HepG2 (cell line): ENCODE measurements at regions not wholly inside any gene's neighbourhood (a gene's known extent, or its start where the extent isn't known, plus 50 kb on each side); places are given as distances from the start of the nearest gene placed in this dataset.

Source experiments
- ADNP ChIP-seq: sonication (generic); formaldehyde crosslinking; IDR thresholded peaks from 2 replicates; pipeline ENCODE4 v1.4.0; 2020; ENCODE audit warnings: missing genetic modification reagents
- CHD4 ChIP-seq: fragments of 200-600 bp; sonication (generic); IDR thresholded peaks from 2 replicates; pipeline ENCODE4 v1.7.0; 2017; ENCODE audit warnings: mild to moderate bottlenecking, low read length, borderline replicate concordance
- EHMT2 ChIP-seq: fragments of 200-600 bp; sonication (generic); IDR thresholded peaks from 2 replicates; pipeline ENCODE4 v1.7.0; 2017; ENCODE audit warnings: antibody characterized with exemption, low read depth, low read length, borderline replicate concordance
- FOXP4 ChIP-seq: sonication (generic); formaldehyde crosslinking; IDR thresholded peaks from 2 replicates; pipeline ENCODE4 v1.4.0; 2020; ENCODE audit warnings: missing genetic modification reagents
- KDM1A ChIP-seq: IDR thresholded peaks from 2 replicates; pipeline ENCODE4 v1.6.1; 2016; ENCODE audit warnings: missing compliant biosample characterization
- KLF6 ChIP-seq: IDR thresholded peaks from 2 replicates; pipeline ENCODE4 v1.8.0; 2016; ENCODE audit warnings: missing biosample characterization, missing genetic modification reagents
- MEF2D ChIP-seq: sonication (generic); formaldehyde crosslinking; IDR thresholded peaks from 2 replicates; pipeline ENCODE4 v1.5.1; 2020; ENCODE audit warnings: mild to moderate bottlenecking, missing genetic modification reagents
- MEIS1 ChIP-seq: sonication (generic); formaldehyde crosslinking; IDR thresholded peaks from 2 replicates; pipeline ENCODE4 v1.9.0; 2021; ENCODE audit warnings: mild to moderate bottlenecking, missing genetic modification reagents, moderate library complexity, borderline replicate concordance
- POLR2A ChIP-seq, 2 experiments: IDR thresholded peaks; 2 replicates each; pipeline ENCODE4 v1.6.1; 2011; ENCODE audit warnings: low read depth in 2 of 2, low read length in 2 of 2, mild to moderate bottlenecking in 1 of 2, moderate library complexity in 1 of 2; ENCODE audit not compliant: insufficient read depth in 1 of 2
- ZNF878 ChIP-seq: sonication (generic); formaldehyde crosslinking; IDR thresholded peaks from 2 replicates; pipeline ENCODE4 v1.8.1; 2023; ENCODE audit warnings: mild to moderate bottlenecking, missing genetic modification reagents, moderate library complexity
- TF ChIP-seq, protein P1 (sequence below): sonication (generic); formaldehyde crosslinking; IDR thresholded peaks from 2 replicates; pipeline ENCODE4 v1.5.0; 2020; ENCODE audit warnings: mild to moderate bottlenecking, missing genetic modification reagents, moderate library complexity
- TF ChIP-seq, protein P2 (sequence below), 2 experiments: IDR thresholded peaks; 2 replicates each; pipeline ENCODE4 v1.6.1; 2011 to 2012; ENCODE audit warnings: low read length in 2 of 2, borderline replicate concordance in 1 of 2, low read depth in 1 of 2, mild to moderate bottlenecking in 1 of 2, moderate library complexity in 1 of 2

- TF ChIP-seq MEIS1 (CRISPR knock-in tag) (no peak), ADNP (CRISPR knock-in tag) (no peak), FOXP4 (no peak), POLR2A (IDR thresholded peaks at IDR 0.05; ENCODE audit: insufficient read depth in 1 of 2, low read depth in 2 of 2, low read length in 2 of 2) (no peak), EHMT2 (no peak), CHD4 (no peak), MEF2D (CRISPR knock-in tag) (no peak), KDM1A (CRISPR knock-in tag) (no peak), KLF6 (CRISPR knock-in tag) (no peak), ZNF878 (no peak)
- TF ChIP-seq, protein P1, sequence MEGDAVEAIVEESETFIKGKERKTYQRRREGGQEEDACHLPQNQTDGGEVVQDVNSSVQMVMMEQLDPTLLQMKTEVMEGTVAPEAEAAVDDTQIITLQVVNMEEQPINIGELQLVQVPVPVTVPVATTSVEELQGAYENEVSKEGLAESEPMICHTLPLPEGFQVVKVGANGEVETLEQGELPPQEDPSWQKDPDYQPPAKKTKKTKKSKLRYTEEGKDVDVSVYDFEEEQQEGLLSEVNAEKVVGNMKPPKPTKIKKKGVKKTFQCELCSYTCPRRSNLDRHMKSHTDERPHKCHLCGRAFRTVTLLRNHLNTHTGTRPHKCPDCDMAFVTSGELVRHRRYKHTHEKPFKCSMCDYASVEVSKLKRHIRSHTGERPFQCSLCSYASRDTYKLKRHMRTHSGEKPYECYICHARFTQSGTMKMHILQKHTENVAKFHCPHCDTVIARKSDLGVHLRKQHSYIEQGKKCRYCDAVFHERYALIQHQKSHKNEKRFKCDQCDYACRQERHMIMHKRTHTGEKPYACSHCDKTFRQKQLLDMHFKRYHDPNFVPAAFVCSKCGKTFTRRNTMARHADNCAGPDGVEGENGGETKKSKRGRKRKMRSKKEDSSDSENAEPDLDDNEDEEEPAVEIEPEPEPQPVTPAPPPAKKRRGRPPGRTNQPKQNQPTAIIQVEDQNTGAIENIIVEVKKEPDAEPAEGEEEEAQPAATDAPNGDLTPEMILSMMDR, result no peak
- TF ChIP-seq, protein P2, sequence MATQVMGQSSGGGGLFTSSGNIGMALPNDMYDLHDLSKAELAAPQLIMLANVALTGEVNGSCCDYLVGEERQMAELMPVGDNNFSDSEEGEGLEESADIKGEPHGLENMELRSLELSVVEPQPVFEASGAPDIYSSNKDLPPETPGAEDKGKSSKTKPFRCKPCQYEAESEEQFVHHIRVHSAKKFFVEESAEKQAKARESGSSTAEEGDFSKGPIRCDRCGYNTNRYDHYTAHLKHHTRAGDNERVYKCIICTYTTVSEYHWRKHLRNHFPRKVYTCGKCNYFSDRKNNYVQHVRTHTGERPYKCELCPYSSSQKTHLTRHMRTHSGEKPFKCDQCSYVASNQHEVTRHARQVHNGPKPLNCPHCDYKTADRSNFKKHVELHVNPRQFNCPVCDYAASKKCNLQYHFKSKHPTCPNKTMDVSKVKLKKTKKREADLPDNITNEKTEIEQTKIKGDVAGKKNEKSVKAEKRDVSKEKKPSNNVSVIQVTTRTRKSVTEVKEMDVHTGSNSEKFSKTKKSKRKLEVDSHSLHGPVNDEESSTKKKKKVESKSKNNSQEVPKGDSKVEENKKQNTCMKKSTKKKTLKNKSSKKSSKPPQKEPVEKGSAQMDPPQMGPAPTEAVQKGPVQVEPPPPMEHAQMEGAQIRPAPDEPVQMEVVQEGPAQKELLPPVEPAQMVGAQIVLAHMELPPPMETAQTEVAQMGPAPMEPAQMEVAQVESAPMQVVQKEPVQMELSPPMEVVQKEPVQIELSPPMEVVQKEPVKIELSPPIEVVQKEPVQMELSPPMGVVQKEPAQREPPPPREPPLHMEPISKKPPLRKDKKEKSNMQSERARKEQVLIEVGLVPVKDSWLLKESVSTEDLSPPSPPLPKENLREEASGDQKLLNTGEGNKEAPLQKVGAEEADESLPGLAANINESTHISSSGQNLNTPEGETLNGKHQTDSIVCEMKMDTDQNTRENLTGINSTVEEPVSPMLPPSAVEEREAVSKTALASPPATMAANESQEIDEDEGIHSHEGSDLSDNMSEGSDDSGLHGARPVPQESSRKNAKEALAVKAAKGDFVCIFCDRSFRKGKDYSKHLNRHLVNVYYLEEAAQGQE (IDR thresholded peaks at IDR 0.05; ENCODE audit: borderline replicate concordance in 1 of 2, low read depth in 1 of 2, low read length in 2 of 2), result no peak
Measured at GRCh38 chr10:78507510-78508160, 474.0 kb downstream of the RPS24 start.
